GM23338 (cell line): ENCODE measurements at regions not wholly inside any gene's neighbourhood (a gene's known extent, or its start where the extent isn't known, plus 50 kb on each side); places are given as distances from the start of the nearest gene placed in this dataset.

Experiments
- ATAC-seq: fragments of 200-7000 bp; cut with Tn5 transposase; 3 replicates; pipeline ENCODE4 v1.9.1; 2020
- DNase-seq: peaks from one replicate; pipeline ENCODE4 v3.0.0-alpha.2; 2015; ENCODE audit warnings: low spot score
- H2AFZ ChIP-seq: fragments of 200-600 bp; sonication (generic); 2 replicates; pipeline ENCODE4 v1.8.0; 2016; ENCODE audit warnings: antibody characterized with exemption, mild to moderate bottlenecking, moderate library complexity
- H3F3A ChIP-seq: fragments of 200-600 bp; sonication (generic); replicated peaks from 2 replicates; pipeline ENCODE4 v1.8.0; 2017; ENCODE audit warnings: antibody characterized with exemption, mixed run types, low read depth
- H3K27ac ChIP-seq: fragments of 200-600 bp; sonication (generic); 2 replicates; pipeline ENCODE4 v1.6.1; 2016; ENCODE audit warnings: low read depth
- H3K27me3 ChIP-seq: fragments of 200-600 bp; sonication (generic); 2 replicates; pipeline ENCODE4 v1.8.0; 2016; ENCODE audit warnings: mild to moderate bottlenecking, mixed run types, moderate library complexity; ENCODE audit not compliant: insufficient read depth
- H3K36me3 ChIP-seq: fragments of 200-600 bp; sonication (generic); 2 replicates; pipeline ENCODE4 v1.8.0; 2016; ENCODE audit warnings: mild to moderate bottlenecking; ENCODE audit not compliant: insufficient read depth
- H3K4me1 ChIP-seq: fragments of 200-600 bp; sonication (generic); 2 replicates; pipeline ENCODE4 v1.8.0; 2016; ENCODE audit warnings: mild to moderate bottlenecking, moderate library complexity; ENCODE audit not compliant: insufficient read depth
- H3K4me2 ChIP-seq: fragments of 200-600 bp; sonication (generic); 2 replicates; pipeline ENCODE4 v1.7.1; 2017; ENCODE audit warnings: mixed run types
- H3K4me3 ChIP-seq: fragments of 200-600 bp; sonication (generic); 2 replicates; pipeline ENCODE4 v1.6.1; 2016; ENCODE audit warnings: mixed run types
- H3K79me2 ChIP-seq: fragments of 200-600 bp; sonication (generic); replicated peaks from 2 replicates; pipeline ENCODE4 v1.8.0; 2017; ENCODE audit warnings: mild to moderate bottlenecking; ENCODE audit not compliant: insufficient read depth
- H3K9me2 ChIP-seq: fragments of 200-600 bp; sonication (generic); 2 replicates; pipeline ENCODE4 v1.8.0; 2017; ENCODE audit not compliant: insufficient read depth
- H4K20me1 ChIP-seq: fragments of 200-600 bp; sonication (generic); replicated peaks from 2 replicates; pipeline ENCODE4 v1.8.0; 2017; ENCODE audit warnings: mild to moderate bottlenecking; ENCODE audit not compliant: insufficient read depth
- H3K27ac Mint-ChIP-seq: 2 replicates; pipeline ENCODE4 v1.8.0; 2020; ENCODE audit warnings: inconsistent platforms, mild to moderate bottlenecking, moderate library complexity, mixed read lengths
- H3K27me3 Mint-ChIP-seq: 3 replicates; pipeline ENCODE4 v1.8.0; 2022; ENCODE audit warnings: low read depth, mild to moderate bottlenecking, moderate library complexity, mixed read lengths, inconsistent platforms; ENCODE audit not compliant: insufficient read depth, poor library complexity
- H3K36me3 Mint-ChIP-seq: 3 replicates; pipeline ENCODE4 v1.8.0; 2021; ENCODE audit warnings: low read depth, mild to moderate bottlenecking, inconsistent platforms, moderate library complexity, mixed read lengths
- H3K4me1 Mint-ChIP-seq: 3 replicates; pipeline ENCODE4 v1.8.0; 2020; ENCODE audit warnings: mild to moderate bottlenecking, inconsistent platforms, mixed read lengths
- H3K4me3 Mint-ChIP-seq: 3 replicates; pipeline ENCODE4 v1.8.0; 2021; ENCODE audit warnings: moderate library complexity, mild to moderate bottlenecking, inconsistent platforms, mixed read lengths
- H3K9me3 Mint-ChIP-seq: 3 replicates; pipeline ENCODE4 v1.8.0; 2020; ENCODE audit warnings: moderate library complexity, mild to moderate bottlenecking, inconsistent platforms, mixed read lengths
- CREB1 ChIP-seq: fragments of 250-450 bp; sonication (Bioruptor Pico); IDR thresholded peaks from 2 replicates; pipeline ENCODE4 v1.5.0; 2020; ENCODE audit warnings: low read depth, mild to moderate bottlenecking, moderate library complexity
- EZH2 ChIP-seq: fragments of 200-600 bp; sonication (generic); IDR thresholded peaks from one replicate; pipeline ENCODE4 v1.8.0; 2017; ENCODE audit warnings: antibody characterized with exemption, mild to moderate bottlenecking, low read depth; ENCODE audit not compliant: unreplicated experiment
- JUNB ChIP-seq: IDR thresholded peaks from one replicate; pipeline ENCODE4 v1.6.1; 2016; ENCODE audit warnings: antibody characterized with exemption; ENCODE audit not compliant: unreplicated experiment
- NANOG ChIP-seq: IDR thresholded peaks from 2 replicates; pipeline ENCODE4 v1.6.1; 2016; ENCODE audit warnings: antibody characterized with exemption, borderline replicate concordance
- POLR2AphosphoS5 ChIP-seq: IDR thresholded peaks from 2 replicates; pipeline ENCODE4 v1.6.1; 2016; ENCODE audit warnings: antibody characterized with exemption, low read depth
- REST ChIP-seq: IDR thresholded peaks from one replicate; pipeline ENCODE4 v1.6.1; 2018; ENCODE audit warnings: antibody characterized with exemption; ENCODE audit not compliant: unreplicated experiment
- STAT1 ChIP-seq: IDR thresholded peaks from one replicate; pipeline ENCODE4 v1.6.1; 2016; ENCODE audit warnings: antibody characterized with exemption; ENCODE audit not compliant: unreplicated experiment
- ZNF114 ChIP-seq: fragments of 250-450 bp; sonication (Bioruptor Pico); IDR thresholded peaks from 2 replicates; pipeline ENCODE4 v1.5.0; 2020; ENCODE audit warnings: mild to moderate bottlenecking, moderate library complexity
- ZNF331 ChIP-seq: fragments of 250-450 bp; sonication (Bioruptor Pico); IDR thresholded peaks from 2 replicates; pipeline ENCODE4 v1.5.0; 2020; ENCODE audit warnings: low read depth, mild to moderate bottlenecking, moderate library complexity
- ZNF462 ChIP-seq: fragments of 250-450 bp; sonication (Bioruptor Pico); IDR thresholded peaks from 2 replicates; pipeline ENCODE4 v1.5.0; 2020; ENCODE audit warnings: mild to moderate bottlenecking, moderate library complexity

GRCh38 chr6:55678330-55679224 is 99.6 kb upstream of the HMGCLL1 start:
- no peak overlapping the region for H3K27ac Mint-ChIP-seq
- no peaks in the 10 kb centered on the region for H4K20me1 ChIP-seq

GRCh38 chr6:55676736-55677135 is 97.7 kb upstream of the HMGCLL1 start:
- Mint-ChIP-seq H3K36me3 (no peaks in the 10 kb centered on the region; the same call in 2 of the 3 replicates), H3K4me3 (no peak overlapping the region), H3K27ac (no peak overlapping the region), H3K27me3 (peaks cover 5% of the 10 kb centered on the region), H3K9me3 (peaks cover under 1% of the 10 kb centered on the region; the same call in 1 of the 3 replicates), H3K4me1 (peaks cover 4% of the 10 kb centered on the region; the same call in 1 of the 3 replicates)
- H3K27me3 ChIP-seq = no peaks in the 10 kb centered on the region
- peaks cover 8% of the 10 kb centered on the region; the same call in 1 of the 2 replicates for H3K4me1 ChIP-seq
- no peak overlapping the region for H3K27ac ChIP-seq
- no peak overlapping the region for H3K4me3 ChIP-seq
- H3F3A ChIP-seq = no peaks in the 10 kb centered on the region
- no peak overlapping the region for H3K4me2 ChIP-seq
- no peak for DNase-seq
- H3K79me2 ChIP-seq = no peaks in the 10 kb centered on the region
- no peaks in the 10 kb centered on the region for H4K20me1 ChIP-seq
- H2AFZ ChIP-seq = no peak overlapping the region
- no peaks in the 10 kb centered on the region for H3K36me3 ChIP-seq
- H3K9me2 ChIP-seq = no peaks in the 10 kb centered on the region
- ATAC-seq = no peak
- TF ChIP-seq CREB1 (CRISPR knock-in tag) (no peak), JUNB (no peak), REST (no peak), EZH2 (no peak), NANOG (no peak), POLR2AphosphoS5 (no peak), STAT1 (no peak), ZNF462 (CRISPR knock-in tag) (no peak), ZNF331 (CRISPR knock-in tag) (no peak), ZNF114 (no peak)

More at GRCh38 chr6:55678330-55679224, 99.6 kb upstream of the HMGCLL1 start:
- Mint-ChIP-seq H3K27me3 (peaks cover 5% of the 10 kb centered on the region), H3K36me3 (peaks cover 8% of the 10 kb centered on the region; the same call in 2 of the 3 replicates), H3K4me3 (no peak overlapping the region), H3K9me3 (peaks cover 14% of the 10 kb centered on the region), H3K4me1 (peaks cover 4% of the 10 kb centered on the region; the same call in 1 of the 3 replicates)
- no peak overlapping the region for H3K27ac ChIP-seq
- DNase-seq (no peak), ATAC-seq (no peak)
- TF ChIP-seq JUNB = no peak
- H3K9me2 ChIP-seq = no peaks in the 10 kb centered on the region
- peaks cover 8% of the 10 kb centered on the region; the same call in 1 of the 2 replicates for H3K4me1 ChIP-seq
- no peak overlapping the region for H3K4me2 ChIP-seq
- no peaks in the 10 kb centered on the region for H3K36me3 ChIP-seq
- no peak overlapping the region for H3K4me3 ChIP-seq
- no peaks in the 10 kb centered on the region for H3K79me2 ChIP-seq
- no peak overlapping the region for H2AFZ ChIP-seq
- no peaks in the 10 kb centered on the region for H3F3A ChIP-seq
- H3K27me3 ChIP-seq = no peaks in the 10 kb centered on the region
